Breast epithelium (tissue), 4 donors: ENCODE measurements at regions not wholly inside any gene's neighbourhood (a gene's known extent, or its start where the extent isn't known, plus 50 kb on each side); places are given as distances from the start of the nearest gene placed in this dataset.

Experiments
- DNase-seq, 2 donors: peaks; one replicate each; pipeline ENCODE4 v3.0.0-alpha.2; 2019; ENCODE audit warnings: low spot score in 2 of 2
- H3K27ac ChIP-seq, 2 donors: fragments of 200-600 bp; sonication (generic) in 1 of 2; one replicate each; pipeline ENCODE4 v1.5.1; 2016 to 2019; ENCODE audit warnings: mild to moderate bottlenecking in 1 of 2
- H3K27me3 ChIP-seq, 2 donors: fragments of 200-600 bp; sonication (generic) in 1 of 2; one replicate each; pipeline versions ENCODE4 v1.5.1 to v1.6.0; 2017 to 2019; ENCODE audit warnings: control low read depth in 1 of 2, mild to moderate bottlenecking in 1 of 2
- H3K36me3 ChIP-seq: fragments of 200-600 bp; one replicate; pipeline ENCODE4 v1.5.1; 2019
- H3K4me1 ChIP-seq, 2 donors: fragments of 200-600 bp; sonication (generic); one replicate each; pipeline ENCODE4 v1.5.1; 2016 to 2019; ENCODE audit warnings: control low read depth in 1 of 2
- H3K4me3 ChIP-seq, 3 donors: fragments of 200-600 bp; sonication (generic); 1 replicate in 2 of 3; 2 replicates in 1 of 3; pipeline ENCODE4 v1.5.1; 2016 to 2019; ENCODE audit warnings: mild to moderate bottlenecking in 3 of 3, moderate library complexity in 2 of 3
- H3K9me3 ChIP-seq, 2 donors: fragments of 200-600 bp; sonication (generic) in 1 of 2; one replicate each; pipeline ENCODE4 v1.5.1; 2016 to 2019; ENCODE audit warnings: control low read depth in 1 of 2
- POLR2A ChIP-seq: fragments of 450-650 bp; IDR thresholded peaks from one replicate; pipeline ENCODE4 v1.6.1; 2016; ENCODE audit warnings: antibody characterized with exemption, mild to moderate bottlenecking, moderate library complexity
- POLR2AphosphoS5 ChIP-seq, 3 donors: sonication (generic); formaldehyde crosslinking; IDR thresholded peaks; one replicate each; pipeline ENCODE4 v1.6.1; 2017; ENCODE audit warnings: antibody characterized with exemption in 3 of 3
- intact Hi-C: fragments of 100-400 bp; cut with DNase I; formaldehyde crosslinking; loops from one replicate; pipeline ENCODE4 v1.15.1; 2023; ENCODE audit warnings: low total_unique reads
- TF ChIP-seq, protein P1 (sequence below), 3 donors: fragments of 450-650 bp; IDR thresholded peaks; one replicate each; pipeline ENCODE4 v1.5.1; 2016 to 2017; ENCODE audit warnings: antibody characterized with exemption in 3 of 3, mild to moderate bottlenecking in 3 of 3, moderate library complexity in 3 of 3

DNA sequence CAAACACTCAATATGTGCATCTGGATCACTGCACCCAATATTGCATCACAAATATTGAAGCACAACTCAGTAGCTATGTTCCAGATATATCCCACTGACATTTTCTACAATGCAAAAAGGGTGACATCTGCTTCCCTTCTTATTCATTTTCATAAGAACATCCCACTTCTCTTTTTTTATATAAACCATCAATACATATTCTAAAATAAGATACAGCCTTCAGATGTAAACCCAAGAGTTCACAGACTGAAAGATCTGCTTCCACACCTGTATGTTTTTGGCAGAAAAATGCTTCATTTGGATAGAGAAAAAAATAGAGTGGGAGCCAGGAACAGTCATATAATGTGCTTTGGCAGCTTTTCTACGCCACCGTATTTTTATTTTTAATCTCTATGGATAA, 815.6 kb upstream of the ADGRL3 start:
- no peaks in the 10 kb centered on the region for H3K9me3 ChIP-seq
- intact Hi-C loops: no loop called here
- no peak for DNase-seq
- no peak overlapping the region for H3K27ac ChIP-seq
- no peaks in the 10 kb centered on the region for H3K4me1 ChIP-seq
- TF ChIP-seq POLR2AphosphoS5 (IDR thresholded peaks at IDR 0.05) (no peak), POLR2A (no peak)
- TF ChIP-seq, protein P1, sequence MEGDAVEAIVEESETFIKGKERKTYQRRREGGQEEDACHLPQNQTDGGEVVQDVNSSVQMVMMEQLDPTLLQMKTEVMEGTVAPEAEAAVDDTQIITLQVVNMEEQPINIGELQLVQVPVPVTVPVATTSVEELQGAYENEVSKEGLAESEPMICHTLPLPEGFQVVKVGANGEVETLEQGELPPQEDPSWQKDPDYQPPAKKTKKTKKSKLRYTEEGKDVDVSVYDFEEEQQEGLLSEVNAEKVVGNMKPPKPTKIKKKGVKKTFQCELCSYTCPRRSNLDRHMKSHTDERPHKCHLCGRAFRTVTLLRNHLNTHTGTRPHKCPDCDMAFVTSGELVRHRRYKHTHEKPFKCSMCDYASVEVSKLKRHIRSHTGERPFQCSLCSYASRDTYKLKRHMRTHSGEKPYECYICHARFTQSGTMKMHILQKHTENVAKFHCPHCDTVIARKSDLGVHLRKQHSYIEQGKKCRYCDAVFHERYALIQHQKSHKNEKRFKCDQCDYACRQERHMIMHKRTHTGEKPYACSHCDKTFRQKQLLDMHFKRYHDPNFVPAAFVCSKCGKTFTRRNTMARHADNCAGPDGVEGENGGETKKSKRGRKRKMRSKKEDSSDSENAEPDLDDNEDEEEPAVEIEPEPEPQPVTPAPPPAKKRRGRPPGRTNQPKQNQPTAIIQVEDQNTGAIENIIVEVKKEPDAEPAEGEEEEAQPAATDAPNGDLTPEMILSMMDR (IDR thresholded peaks at IDR 0.05): no peak
- H3K36me3 ChIP-seq: no peaks in the 10 kb centered on the region
- no peaks in the 10 kb centered on the region for H3K27me3 ChIP-seq
- H3K4me3 ChIP-seq: no peak overlapping the region

DNA sequence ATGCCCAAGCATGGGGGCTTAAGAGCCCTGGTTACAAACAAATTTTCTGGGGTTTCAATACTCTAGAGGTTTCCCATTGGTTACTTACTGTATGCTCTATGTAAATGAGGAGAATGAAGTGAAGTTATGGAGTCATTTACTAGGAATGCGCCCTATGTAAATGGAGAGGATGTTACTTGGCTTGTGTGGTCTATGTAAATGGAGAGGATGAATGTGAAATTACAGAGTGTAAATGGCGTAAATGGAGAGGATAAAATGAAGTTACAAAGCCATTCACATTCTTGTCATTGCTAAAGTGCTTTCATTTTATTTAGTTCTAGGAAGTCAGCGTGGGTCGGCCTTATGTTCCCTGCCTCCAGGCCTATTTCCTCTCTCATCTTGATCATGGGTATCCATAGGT, 810.5 kb upstream of the ADGRL3 start:
- Histone ChIP-seq H3K36me3 (no peaks in the 10 kb centered on the region), H3K9me3 (peaks cover 0 to 2% of the 10 kb centered on the region in 2 donors), H3K27ac (no peak overlapping the region), H3K27me3 (no peaks in the 10 kb centered on the region), H3K4me3 (no peak overlapping the region), H3K4me1 (no peaks in the 10 kb centered on the region)
- TF ChIP-seq POLR2AphosphoS5 (IDR thresholded peaks at IDR 0.05) (no peak), POLR2A (no peak)
- TF ChIP-seq, protein P1 (IDR thresholded peaks at IDR 0.05): no peak
- no peak for DNase-seq
- intact Hi-C loops: no loop called here

DNA sequence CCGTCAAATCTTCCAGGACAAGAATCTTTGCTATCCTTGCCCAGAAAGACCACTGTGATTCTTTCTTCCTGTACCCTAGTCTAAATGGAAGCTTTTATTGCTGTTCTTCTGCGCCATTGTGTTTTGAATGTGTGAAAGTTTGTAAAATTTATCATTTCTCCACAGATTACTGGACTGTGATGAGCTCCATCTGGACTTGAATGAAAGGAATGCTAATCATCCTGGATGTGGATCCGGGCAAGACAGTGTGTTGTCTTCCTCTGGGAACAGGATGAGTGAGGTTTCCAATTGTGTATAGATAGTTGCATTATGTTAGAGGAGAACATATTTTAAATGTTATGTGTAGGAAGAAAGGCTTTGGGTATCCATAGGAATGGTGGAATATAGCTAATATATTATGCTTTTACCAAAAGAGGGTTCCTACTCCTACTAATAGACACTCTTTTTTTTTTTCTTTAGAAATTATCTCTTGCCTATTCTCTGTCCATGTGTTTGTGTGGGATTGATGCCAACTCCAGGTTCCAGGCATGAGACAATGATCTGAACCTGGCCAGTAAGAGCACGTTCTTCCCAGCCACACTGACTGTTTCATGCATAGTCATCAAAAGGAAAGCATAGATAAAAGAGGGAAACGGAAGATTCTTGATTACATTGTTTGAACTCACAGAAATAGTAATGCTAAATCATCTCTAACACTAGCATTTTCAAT, 803.6 kb upstream of the ADGRL3 start:
- Histone ChIP-seq H3K4me3 (no peak overlapping the region), H3K9me3 (peaks cover 0 to 2% of the 10 kb centered on the region in 2 donors), H3K4me1 (no peaks in the 10 kb centered on the region), H3K36me3 (no peaks in the 10 kb centered on the region), H3K27ac (no peak overlapping the region), H3K27me3 (no peaks in the 10 kb centered on the region)
- TF ChIP-seq POLR2AphosphoS5 (IDR thresholded peaks at IDR 0.05): no peak
- TF ChIP-seq, protein P1 (IDR thresholded peaks at IDR 0.05): no peak
- TF ChIP-seq POLR2A: no peak
- intact Hi-C loops: no loop called here
- no peak for DNase-seq

DNA sequence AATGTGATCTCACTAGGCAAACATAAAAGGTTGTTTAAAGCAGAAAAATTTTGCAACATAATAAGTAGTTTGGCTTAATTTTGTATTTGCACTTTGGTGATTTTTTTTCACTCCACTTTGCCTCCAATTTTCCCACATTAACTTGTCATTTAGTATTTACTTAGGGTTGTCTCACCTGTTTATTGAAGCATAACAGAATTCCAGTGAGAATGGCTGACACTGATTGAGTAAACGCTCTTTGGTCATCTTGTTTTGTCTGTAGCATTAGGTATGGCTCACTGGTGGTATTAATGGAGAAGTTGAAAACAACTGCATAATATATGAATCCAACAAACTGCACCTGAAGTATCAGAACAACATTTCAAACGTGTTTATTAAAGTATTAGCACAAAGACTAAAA, 799.5 kb upstream of the ADGRL3 start:
- no peak for TF ChIP-seq POLR2AphosphoS5 (IDR thresholded peaks at IDR 0.05)
- TF ChIP-seq, protein P1 (IDR thresholded peaks at IDR 0.05): no peak
- TF ChIP-seq POLR2A: no peak
- intact Hi-C loops: no loop called here
- H3K4me1 ChIP-seq: no peaks in the 10 kb centered on the region
- no peaks in the 10 kb centered on the region for H3K27me3 ChIP-seq
- H3K36me3 ChIP-seq: no peaks in the 10 kb centered on the region
- no peak overlapping the region for H3K4me3 ChIP-seq
- H3K27ac ChIP-seq: no peak overlapping the region
- no peaks in the 10 kb centered on the region for H3K9me3 ChIP-seq
- DNase-seq: no peak

DNA sequence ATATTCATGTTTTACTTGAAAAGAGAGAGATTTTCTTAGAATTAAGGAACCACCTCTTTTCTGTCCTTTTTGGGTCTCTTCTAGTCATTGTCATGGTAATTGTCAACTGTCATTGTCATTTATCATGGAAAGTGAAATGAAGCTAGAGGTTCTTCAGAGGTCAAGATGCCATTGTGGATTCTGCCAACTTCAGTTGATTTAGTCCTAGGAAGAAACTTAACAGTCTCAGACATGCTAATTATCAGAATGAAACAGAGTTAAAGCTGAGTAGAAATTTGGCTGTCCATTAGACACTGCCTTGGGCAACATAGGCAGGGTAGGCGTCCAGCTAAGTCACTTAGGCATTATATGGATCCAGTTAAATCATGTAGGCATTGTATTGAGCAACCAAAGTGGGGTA, 796.1 kb upstream of the ADGRL3 start:
- intact Hi-C loops: no loop called here
- no peaks in the 10 kb centered on the region for H3K27me3 ChIP-seq
- H3K4me1 ChIP-seq: no peaks in the 10 kb centered on the region
- no peaks in the 10 kb centered on the region for H3K36me3 ChIP-seq
- H3K4me3 ChIP-seq: no peak overlapping the region
- no peak overlapping the region for H3K27ac ChIP-seq
- TF ChIP-seq POLR2AphosphoS5 (IDR thresholded peaks at IDR 0.05) (no peak), POLR2A (no peak)
- TF ChIP-seq, protein P1 (IDR thresholded peaks at IDR 0.05): no peak
- DNase-seq: no peak
- H3K9me3 ChIP-seq: no peaks in the 10 kb centered on the region
